T-helper 2 cell treated with Interferon-gamma antibody and Interleukin-4, amounts not matched to agents 5 μg/mL and 100 μg/mL, for 36 hours (primary cell): ENCODE measurements at regions not wholly inside any gene's neighbourhood (a gene's known extent, or its start where the extent isn't known, plus 50 kb on each side); places are given as distances from the start of the nearest gene placed in this dataset.

ENCODE experiments used
- DNase-seq: peaks from one replicate; pipeline ENCODE4 v3.0.0; 2021; ENCODE audit warnings: low spot score
- H3K27ac Mint-ChIP-seq: one replicate; pipeline ENCODE4 v1.8.0; 2021; ENCODE audit warnings: mild to moderate bottlenecking, mixed read lengths
- H3K27me3 Mint-ChIP-seq: one replicate; pipeline ENCODE4 v1.8.0; 2021; ENCODE audit warnings: low read depth, mixed read lengths
- H3K36me3 Mint-ChIP-seq: one replicate; pipeline ENCODE4 v1.8.0; 2021; ENCODE audit warnings: low read depth, mixed read lengths
- H3K4me1 Mint-ChIP-seq: one replicate; pipeline ENCODE4 v1.8.0; 2021; ENCODE audit warnings: low read depth, mixed read lengths
- H3K4me3 Mint-ChIP-seq: one replicate; pipeline ENCODE4 v1.8.0; 2022; ENCODE audit warnings: mild to moderate bottlenecking, moderate library complexity, mixed read lengths
- H3K9me3 Mint-ChIP-seq: one replicate; pipeline ENCODE4 v1.8.0; 2021; ENCODE audit warnings: mixed read lengths

GRCh38 chr6:141260627-141261015 lies 872.1 kb upstream of the GJE1 start:
- no peaks in the 10 kb centered on the region for H3K9me3 Mint-ChIP-seq
- H3K27ac Mint-ChIP-seq, result no peak overlapping the region
- no peak for DNase-seq
- no peaks in the 10 kb centered on the region for H3K4me1 Mint-ChIP-seq
- H3K27me3 Mint-ChIP-seq, result no peaks in the 10 kb centered on the region
- H3K4me3 Mint-ChIP-seq, result no peak overlapping the region
- H3K36me3 Mint-ChIP-seq, result no peaks in the 10 kb centered on the region

- Mint-ChIP-seq H3K36me3 (no peaks in the 10 kb centered on the region), H3K4me3 (no peak overlapping the region), H3K27me3 (no peaks in the 10 kb centered on the region), H3K27ac (no peak overlapping the region), H3K4me1 (no peaks in the 10 kb centered on the region), H3K9me3 (no peaks in the 10 kb centered on the region)
- no peak for DNase-seq
Observed at GRCh38 chr6:141259807-141260206, 872.9 kb upstream of the GJE1 start.

- H3K36me3 Mint-ChIP-seq, result no peaks in the 10 kb centered on the region
- no peak for DNase-seq
- no peaks in the 10 kb centered on the region for H3K9me3 Mint-ChIP-seq
- no peak overlapping the region for H3K27ac Mint-ChIP-seq
- H3K27me3 Mint-ChIP-seq, result no peaks in the 10 kb centered on the region
- no peaks in the 10 kb centered on the region for H3K4me1 Mint-ChIP-seq
- H3K4me3 Mint-ChIP-seq, result no peak overlapping the region
Observed at GRCh38 chr6:141259091-141259490, 873.6 kb upstream of the GJE1 start.

- H3K9me3 Mint-ChIP-seq, result no peaks in the 10 kb centered on the region
- no peak overlapping the region for H3K4me3 Mint-ChIP-seq
- H3K27me3 Mint-ChIP-seq, result no peaks in the 10 kb centered on the region
- H3K36me3 Mint-ChIP-seq, result no peaks in the 10 kb centered on the region
- H3K27ac Mint-ChIP-seq, result no peak overlapping the region
- no peaks in the 10 kb centered on the region for H3K4me1 Mint-ChIP-seq
- DNase-seq, result no peak
Observed at GRCh38 chr6:141258516-141258915, 874.2 kb upstream of the GJE1 start.

- H3K27me3 Mint-ChIP-seq, result no peaks in the 10 kb centered on the region
- H3K9me3 Mint-ChIP-seq, result no peaks in the 10 kb centered on the region
- H3K4me1 Mint-ChIP-seq, result no peaks in the 10 kb centered on the region
- no peaks in the 10 kb centered on the region for H3K36me3 Mint-ChIP-seq
- no peak overlapping the region for H3K4me3 Mint-ChIP-seq
- no peak for DNase-seq
- H3K27ac Mint-ChIP-seq, result no peak overlapping the region
Observed at GRCh38 chr6:141254336-141254735, 878.4 kb upstream of the GJE1 start.

DNA sequence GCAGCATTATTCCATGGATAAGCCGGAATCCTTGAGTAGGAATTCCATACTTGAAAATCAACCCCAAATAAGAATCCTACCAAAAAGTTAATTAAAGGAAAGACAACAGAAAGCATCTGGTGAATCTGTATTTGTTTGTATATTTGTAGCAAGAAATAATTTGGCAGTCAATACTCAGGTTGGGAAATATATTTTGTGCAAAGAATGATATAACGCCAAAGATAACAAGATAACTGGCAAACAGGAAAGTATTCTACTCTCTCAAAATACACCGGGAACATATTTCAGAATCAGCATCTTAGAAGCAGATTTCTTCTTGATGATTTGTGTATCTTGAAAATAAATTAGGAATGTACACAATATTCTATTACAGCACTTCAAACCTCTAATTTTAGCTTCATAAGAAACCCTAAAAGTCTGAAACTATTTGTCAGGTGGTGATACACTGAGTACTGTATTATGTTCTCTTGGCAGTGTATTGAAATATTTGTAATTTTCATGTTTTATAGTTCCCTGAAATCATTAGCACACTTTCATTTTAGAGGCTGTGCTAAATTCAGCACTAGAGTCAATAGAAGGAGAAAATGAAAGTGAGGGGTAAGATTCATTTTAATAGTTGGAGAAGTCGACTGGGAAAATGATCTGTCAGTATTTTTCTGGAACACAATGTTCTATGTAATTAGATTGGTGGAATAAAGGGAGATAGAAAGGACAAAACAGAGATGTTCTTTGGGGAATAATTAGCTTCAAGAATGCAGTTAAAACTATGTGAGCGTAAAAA lies 879.7 kb upstream of the GJE1 start:
- DNase-seq, result no peak
- Mint-ChIP-seq H3K27me3 (no peaks in the 10 kb centered on the region), H3K9me3 (no peaks in the 10 kb centered on the region), H3K4me3 (no peak overlapping the region), H3K27ac (no peak overlapping the region), H3K4me1 (no peaks in the 10 kb centered on the region), H3K36me3 (no peaks in the 10 kb centered on the region)

GRCh38 chr6:141251286-141251685 lies 881.4 kb upstream of the GJE1 start:
- no peak overlapping the region for H3K4me3 Mint-ChIP-seq
- H3K27ac Mint-ChIP-seq, result no peak overlapping the region
- no peaks in the 10 kb centered on the region for H3K36me3 Mint-ChIP-seq
- DNase-seq, result no peak
- no peaks in the 10 kb centered on the region for H3K9me3 Mint-ChIP-seq
- no peaks in the 10 kb centered on the region for H3K4me1 Mint-ChIP-seq
- no peaks in the 10 kb centered on the region for H3K27me3 Mint-ChIP-seq

- no peak for DNase-seq
- Mint-ChIP-seq H3K36me3 (no peaks in the 10 kb centered on the region), H3K9me3 (no peaks in the 10 kb centered on the region), H3K27me3 (no peaks in the 10 kb centered on the region), H3K4me3 (no peak overlapping the region), H3K27ac (no peak overlapping the region), H3K4me1 (no peaks in the 10 kb centered on the region)
Observed at GRCh38 chr6:141248021-141248799, 884.5 kb upstream of the GJE1 start.

DNA sequence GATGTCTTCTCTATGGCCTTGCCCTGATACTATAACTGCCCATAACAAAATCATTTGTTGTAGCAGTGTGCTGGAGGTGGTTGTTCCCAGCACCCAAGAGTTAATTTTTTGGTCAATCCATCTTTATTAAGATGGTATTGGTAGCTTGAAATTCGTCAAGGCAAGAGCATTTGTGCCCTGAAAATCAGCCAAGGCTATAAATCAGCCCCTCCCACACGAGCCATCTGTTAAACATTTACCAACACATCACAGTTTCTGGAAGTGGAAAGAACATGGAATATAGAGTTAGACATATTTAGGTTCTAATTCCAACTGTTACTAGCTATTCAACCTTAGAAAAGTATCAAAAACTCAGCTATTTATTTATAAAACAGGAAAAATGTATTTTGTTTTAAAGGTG lies 888.4 kb upstream of the GJE1 start:
- Mint-ChIP-seq H3K4me3 (no peak overlapping the region), H3K27me3 (no peaks in the 10 kb centered on the region), H3K36me3 (no peaks in the 10 kb centered on the region), H3K9me3 (no peaks in the 10 kb centered on the region), H3K4me1 (no peaks in the 10 kb centered on the region), H3K27ac (no peak overlapping the region)
- DNase-seq, result no peak

- Mint-ChIP-seq H3K4me3 (no peak overlapping the region), H3K9me3 (no peaks in the 10 kb centered on the region), H3K27me3 (no peaks in the 10 kb centered on the region), H3K4me1 (no peaks in the 10 kb centered on the region), H3K36me3 (no peaks in the 10 kb centered on the region), H3K27ac (no peak overlapping the region)
- no peak for DNase-seq
Observed at GRCh38 chr6:141242957-141243356, 889.8 kb upstream of the GJE1 start.

- Mint-ChIP-seq H3K4me1 (no peaks in the 10 kb centered on the region), H3K36me3 (no peaks in the 10 kb centered on the region), H3K27ac (no peak overlapping the region), H3K9me3 (no peaks in the 10 kb centered on the region), H3K27me3 (no peaks in the 10 kb centered on the region), H3K4me3 (no peak overlapping the region)
- no peak for DNase-seq
Observed at GRCh38 chr6:141229296-141229695, 903.4 kb upstream of the GJE1 start.

DNA sequence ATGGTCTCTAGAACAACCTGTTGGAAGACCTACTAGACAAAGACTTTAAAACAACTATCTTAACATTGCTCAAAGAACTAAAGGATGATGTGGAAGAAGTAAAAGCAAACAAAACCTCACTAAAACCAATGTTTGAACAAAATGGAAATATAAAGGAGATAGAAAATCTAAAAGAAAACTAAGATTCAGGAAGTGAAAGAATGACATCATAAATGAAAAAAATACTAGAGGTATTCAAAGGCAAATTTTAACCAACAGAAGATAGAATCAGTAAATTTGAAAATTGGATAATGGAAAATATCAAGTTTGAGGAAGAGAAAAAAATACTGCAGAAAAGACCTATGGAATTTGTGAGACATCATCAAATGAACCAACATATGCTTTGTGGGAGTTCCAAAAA lies 914.1 kb upstream of the GJE1 start:
- peaks cover 9% of the 10 kb centered on the region for H3K9me3 Mint-ChIP-seq
- H3K4me1 Mint-ChIP-seq, result no peaks in the 10 kb centered on the region
- no peak overlapping the region for H3K4me3 Mint-ChIP-seq
- H3K36me3 Mint-ChIP-seq, result no peaks in the 10 kb centered on the region
- H3K27ac Mint-ChIP-seq, result no peak overlapping the region
- DNase-seq, result no peak
- H3K27me3 Mint-ChIP-seq, result no peaks in the 10 kb centered on the region

- no peaks in the 10 kb centered on the region for H3K36me3 Mint-ChIP-seq
- peaks cover 9% of the 10 kb centered on the region for H3K9me3 Mint-ChIP-seq
- no peaks in the 10 kb centered on the region for H3K27me3 Mint-ChIP-seq
- no peaks in the 10 kb centered on the region for H3K4me1 Mint-ChIP-seq
- DNase-seq, result no peak
- no peak overlapping the region for H3K4me3 Mint-ChIP-seq
- no peak overlapping the region for H3K27ac Mint-ChIP-seq
Observed at GRCh38 chr6:141216726-141217125, 916.0 kb upstream of the GJE1 start.

GRCh38 chr6:141212296-141212695 lies 920.4 kb upstream of the GJE1 start:
- Mint-ChIP-seq H3K27me3 (no peaks in the 10 kb centered on the region), H3K9me3 (no peaks in the 10 kb centered on the region), H3K4me3 (no peak overlapping the region), H3K4me1 (no peaks in the 10 kb centered on the region), H3K27ac (no peak overlapping the region), H3K36me3 (no peaks in the 10 kb centered on the region)
- no peak for DNase-seq
